ENCODE measurements at regions not wholly inside any gene's neighbourhood (a gene's known extent, or its start where the extent isn't known, plus 50 kb on each side); places are given as distances from the start of the nearest gene placed in this dataset.
A peak's percentile ranks its signal among the peaks of the same experiment; 100 is the strongest.

- no peaks in the 10 kb centered on the region for H3K27me3 ChIP-seq (ENCODE audit: low read depth)
- no peaks in the 10 kb centered on the region; the same call in none of the 2 replicates for H3K36me3 ChIP-seq (replicated peaks)
- no peak for DNase-seq (ENCODE audit: low spot score in 2 of 2)
- peaks cover 18% of the 10 kb centered on the region for H3K4me1 ChIP-seq
- no peak overlapping the region for H3K4me3 ChIP-seq
- in situ Hi-C loops (cut with MboI; ENCODE audit: low sequenced_read_pairs), result no loop called here
- no peaks in the 10 kb centered on the region for H3K9me3 ChIP-seq
Measured at GRCh38 chr4:122252584-122252983, 100.5 kb downstream of the BLTP1 start.

GRCh38 chr4:122259849-122260248, 107.7 kb downstream of the BLTP1 start:
- no peak for DNase-seq (ENCODE audit: low spot score in 2 of 2)
- Histone ChIP-seq H3K36me3 (replicated peaks) (peaks cover 5% of the 10 kb centered on the region; the same call in 1 of the 2 replicates), H3K4me1 (no peaks in the 10 kb centered on the region), H3K27me3 (ENCODE audit: low read depth) (no peaks in the 10 kb centered on the region), H3K4me3 (no peak overlapping the region), H3K9me3 (no peaks in the 10 kb centered on the region)
- in situ Hi-C loops (cut with MboI; ENCODE audit: low sequenced_read_pairs), result no loop called here

- H3K36me3 ChIP-seq (replicated peaks), result no peaks in the 10 kb centered on the region
- no peak overlapping the region for H3K4me3 ChIP-seq
- H3K9me3 ChIP-seq, result no peaks in the 10 kb centered on the region
- no peak for DNase-seq (ENCODE audit: low spot score in 2 of 2)
- peaks cover 4% of the 10 kb centered on the region for H3K4me1 ChIP-seq
- in situ Hi-C loops (cut with MboI; ENCODE audit: low sequenced_read_pairs), result no loop called here
- no peaks in the 10 kb centered on the region for H3K27me3 ChIP-seq (ENCODE audit: low read depth)
Measured at GRCh38 chr4:122276359-122276758, 102.5 kb upstream of the ADAD1 start.

- DNase-seq (ENCODE audit: low spot score in 2 of 2), result no peak
- H3K4me3 ChIP-seq, result no peak overlapping the region
- peaks cover 4% of the 10 kb centered on the region for H3K4me1 ChIP-seq
- no peaks in the 10 kb centered on the region for H3K36me3 ChIP-seq (replicated peaks)
- no peaks in the 10 kb centered on the region for H3K9me3 ChIP-seq
- in situ Hi-C loops (cut with MboI; ENCODE audit: low sequenced_read_pairs), result no loop called here
- H3K27me3 ChIP-seq (ENCODE audit: low read depth), result no peaks in the 10 kb centered on the region
Measured at GRCh38 chr4:122278976-122279375, 99.8 kb upstream of the ADAD1 start.

GRCh38 chr4:122279670-122280069, 99.1 kb upstream of the ADAD1 start:
- H3K36me3 ChIP-seq (replicated peaks), result no peaks in the 10 kb centered on the region
- in situ Hi-C loops (cut with MboI; ENCODE audit: low sequenced_read_pairs), result no loop called here

GRCh38 chr4:122285285-122285684, 93.5 kb upstream of the ADAD1 start:
- Histone ChIP-seq H3K4me3 (no peak overlapping the region), H3K9me3 (no peaks in the 10 kb centered on the region), H3K36me3 (replicated peaks) (no peaks in the 10 kb centered on the region), H3K4me1 (no peaks in the 10 kb centered on the region), H3K27me3 (ENCODE audit: low read depth) (no peaks in the 10 kb centered on the region)
- no peak for DNase-seq (ENCODE audit: low spot score in 2 of 2)
- in situ Hi-C loops (cut with MboI; ENCODE audit: low sequenced_read_pairs), result no loop called here

More at GRCh38 chr4:122279670-122280069, 99.1 kb upstream of the ADAD1 start:
- peaks cover 4% of the 10 kb centered on the region for H3K4me1 ChIP-seq
- DNase-seq (ENCODE audit: low spot score in 2 of 2), result no peak
- H3K27me3 ChIP-seq (ENCODE audit: low read depth), result no peaks in the 10 kb centered on the region
- H3K4me3 ChIP-seq, result no peak overlapping the region
- no peaks in the 10 kb centered on the region for H3K9me3 ChIP-seq

GRCh38 chr4:122293374-122294365, 85.1 kb upstream of the ADAD1 start:
- no peaks in the 10 kb centered on the region for H3K27me3 ChIP-seq (ENCODE audit: low read depth)
- H3K36me3 ChIP-seq (replicated peaks), result no peaks in the 10 kb centered on the region
- no peak overlapping the region for H3K4me3 ChIP-seq
- H3K9me3 ChIP-seq, result no peaks in the 10 kb centered on the region
- in situ Hi-C loops (cut with MboI; ENCODE audit: low sequenced_read_pairs), result no loop called here
- no peaks in the 10 kb centered on the region for H3K4me1 ChIP-seq
- DNase-seq (ENCODE audit: low spot score in 2 of 2), result no peak

- DNase-seq (ENCODE audit: low spot score in 2 of 2), result no peak
- no peaks in the 10 kb centered on the region for H3K9me3 ChIP-seq
- H3K4me1 ChIP-seq, result no peaks in the 10 kb centered on the region
- H3K4me3 ChIP-seq, result no peak overlapping the region
- in situ Hi-C loops (cut with MboI; ENCODE audit: low sequenced_read_pairs), result no loop called here
- no peaks in the 10 kb centered on the region for H3K27me3 ChIP-seq (ENCODE audit: low read depth)
- no peaks in the 10 kb centered on the region for H3K36me3 ChIP-seq (replicated peaks)
Measured at GRCh38 chr4:122297694-122298093, 81.1 kb upstream of the ADAD1 start.

- Histone ChIP-seq H3K9me3 (no peaks in the 10 kb centered on the region), H3K4me3 (no peak overlapping the region), H3K27me3 (ENCODE audit: low read depth) (no peaks in the 10 kb centered on the region), H3K4me1 (no peaks in the 10 kb centered on the region), H3K36me3 (replicated peaks) (no peaks in the 10 kb centered on the region)
- no peak for DNase-seq (ENCODE audit: low spot score in 2 of 2)
- in situ Hi-C loops (cut with MboI; ENCODE audit: low sequenced_read_pairs), result no loop called here
Measured at GRCh38 chr4:122300776-122301175, 78.0 kb upstream of the ADAD1 start.

GRCh38 chr4:122305853-122306252, 73.0 kb upstream of the ADAD1 start:
- Histone ChIP-seq H3K27me3 (ENCODE audit: low read depth) (no peaks in the 10 kb centered on the region), H3K9me3 (no peaks in the 10 kb centered on the region), H3K36me3 (replicated peaks) (no peaks in the 10 kb centered on the region; the same call in 1 of the 2 replicates), H3K4me1 (no peaks in the 10 kb centered on the region), H3K4me3 (no peak overlapping the region)
- peak in 1 of 2 experiments; percentile 38 for DNase-seq (ENCODE audit: low spot score in 2 of 2)
- in situ Hi-C loops (cut with MboI; ENCODE audit: low sequenced_read_pairs), result no loop called here

GRCh38 chr4:122309988-122310626, 68.7 kb upstream of the ADAD1 start:
- Histone ChIP-seq H3K27me3 (ENCODE audit: low read depth) (no peaks in the 10 kb centered on the region), H3K4me3 (no peak overlapping the region), H3K4me1 (no peaks in the 10 kb centered on the region; the same call in 1 of the 2 replicates), H3K9me3 (no peaks in the 10 kb centered on the region), H3K36me3 (replicated peaks) (no peaks in the 10 kb centered on the region; the same call in 1 of the 2 replicates)
- peak in 1 of 2 experiments; percentile 45 for DNase-seq (ENCODE audit: low spot score in 2 of 2)
- in situ Hi-C loops (cut with MboI; ENCODE audit: low sequenced_read_pairs), result no loop called here

GRCh38 chr4:122313006-122313646, 65.7 kb upstream of the ADAD1 start:
- in situ Hi-C loops (cut with MboI; ENCODE audit: low sequenced_read_pairs), result no loop called here
- Histone ChIP-seq H3K4me3 (no peak overlapping the region), H3K36me3 (replicated peaks) (no peaks in the 10 kb centered on the region; the same call in 1 of the 2 replicates), H3K9me3 (no peaks in the 10 kb centered on the region), H3K27me3 (ENCODE audit: low read depth) (no peaks in the 10 kb centered on the region), H3K4me1 (no peaks in the 10 kb centered on the region; the same call in 1 of the 2 replicates)
- no peak for DNase-seq (ENCODE audit: low spot score in 2 of 2)

- Histone ChIP-seq H3K27me3 (ENCODE audit: low read depth) (no peaks in the 10 kb centered on the region), H3K9me3 (no peaks in the 10 kb centered on the region), H3K4me1 (no peaks in the 10 kb centered on the region), H3K4me3 (no peak overlapping the region), H3K36me3 (replicated peaks) (peaks cover 3% of the 10 kb centered on the region; the same call in 1 of the 2 replicates)
- in situ Hi-C loops (cut with MboI; ENCODE audit: low sequenced_read_pairs), result no loop called here
- DNase-seq (ENCODE audit: low spot score in 2 of 2), result no peak
Measured at GRCh38 chr4:122326908-122327307, 51.9 kb upstream of the ADAD1 start.

All from HAP-1 (cell line).